HG02798 (cell line): ENCODE measurements at regions not wholly inside any gene's neighbourhood (a gene's known extent, or its start where the extent isn't known, plus 50 kb on each side); places are given as distances from the start of the nearest gene placed in this dataset.
"Not testable (repeated sequence)": the region's sequence is repeated elsewhere in the genome, so short reads cannot be mapped to it uniquely, and the experiment has no call there.

Experiments used
- ATAC-seq: cut with Tn5 transposase; IDR thresholded peaks from one replicate; pipeline ENCODE4 v1.9.1; 2021; ENCODE audit warnings: mild to moderate bottlenecking; ENCODE audit not compliant: unreplicated experiment, poor library complexity

- no peak for ATAC-seq
Observed at GRCh38 chr2:215635788-215636139, 199.9 kb upstream of the FN1 start.

- no peak for ATAC-seq
Observed at GRCh38 chr2:215635071-215635787, 199.4 kb upstream of the FN1 start.

- no peak for ATAC-seq
Observed at GRCh38 chr2:215633360-215633759, 197.5 kb upstream of the FN1 start.

- ATAC-seq: no peak
Observed at GRCh38 chr2:215631696-215632095, 195.8 kb upstream of the FN1 start.

- not testable (repeated sequence) for ATAC-seq
Observed at GRCh38 chr2:215630796-215631195, 194.9 kb upstream of the FN1 start.

GRCh38 chr2:215627771-215628170 is 191.9 kb upstream of the FN1 start:
- no peak for ATAC-seq

- no peak for ATAC-seq
Observed at GRCh38 chr2:215626812-215627281, 191.0 kb upstream of the FN1 start.

- ATAC-seq: no peak
Observed at GRCh38 chr2:215626063-215626462, 190.2 kb upstream of the FN1 start.

- no peak for ATAC-seq
Observed at GRCh38 chr2:215625207-215625606, 189.3 kb upstream of the FN1 start.

GRCh38 chr2:215624423-215624829 is 188.6 kb upstream of the FN1 start:
- ATAC-seq: no peak

- no peak for ATAC-seq
Observed at GRCh38 chr2:215622837-215623236, 187.0 kb upstream of the FN1 start.

- ATAC-seq: no peak
Observed at GRCh38 chr2:215621381-215621780, 185.5 kb upstream of the FN1 start.

GRCh38 chr2:215620528-215620927 is 184.7 kb upstream of the FN1 start:
- ATAC-seq: no peak

- no peak for ATAC-seq
Observed at GRCh38 chr2:215619989-215620388, 184.1 kb upstream of the FN1 start.

- ATAC-seq: no peak
Observed at GRCh38 chr2:215619022-215619958, 183.4 kb upstream of the FN1 start.

GRCh38 chr2:215618145-215618544 is 182.3 kb upstream of the FN1 start:
- ATAC-seq: no peak

- ATAC-seq: no peak
Observed at GRCh38 chr2:215617060-215617824, 181.4 kb upstream of the FN1 start.

- ATAC-seq: no peak
Observed at GRCh38 chr2:215615803-215616174, 179.9 kb upstream of the FN1 start.

- no peak for ATAC-seq
Observed at GRCh38 chr2:215615067-215615802, 179.4 kb upstream of the FN1 start.

GRCh38 chr2:215614296-215614695 is 178.4 kb upstream of the FN1 start:
- ATAC-seq: no peak
